Right atrium auricular region (tissue), 2 donors: ENCODE measurements at regions not wholly inside any gene's neighbourhood (a gene's known extent, or its start where the extent isn't known, plus 50 kb on each side); places are given as distances from the start of the nearest gene placed in this dataset.

Experiments used
- DNase-seq: peaks from one replicate; pipeline ENCODE4 v3.0.0-alpha.2; 2019; ENCODE audit warnings: low spot score
- H3K27ac ChIP-seq, 2 donors: fragments of 200-600 bp; sonication (generic); 1 replicate in 1 of 2; 2 replicates in 1 of 2; pipeline ENCODE4 v1.5.1; 2016 to 2019
- H3K27me3 ChIP-seq, 2 donors: fragments of 200-600 bp; sonication (generic); one replicate each; pipeline versions ENCODE4 v1.5.1 to v1.6.0; 2017 to 2019
- H3K36me3 ChIP-seq: fragments of 200-600 bp; sonication (generic); one replicate; pipeline ENCODE4 v1.5.1; 2016
- H3K4me1 ChIP-seq, 2 donors: fragments of 200-600 bp; sonication (generic); one replicate each; pipeline versions ENCODE4 v1.5.1 to v1.6.0; 2017 to 2019
- H3K4me3 ChIP-seq, 2 donors: fragments of 200-600 bp; sonication (generic); 1 replicate in 1 of 2; 2 replicates in 1 of 2; pipeline ENCODE4 v1.5.1; 2017 to 2019; ENCODE audit warnings: mild to moderate bottlenecking in 1 of 2, moderate library complexity in 1 of 2
- H3K9me3 ChIP-seq, 2 donors: fragments of 200-600 bp; sonication (generic); one replicate each; pipeline ENCODE4 v1.5.1; 2019
- TF ChIP-seq, protein P1 (sequence below), 2 donors: fragments of 200-600 bp; sonication (generic); IDR thresholded peaks; one replicate each; pipeline ENCODE4 v1.5.1; 2019; ENCODE audit warnings: antibody characterized with exemption in 2 of 2

DNA sequence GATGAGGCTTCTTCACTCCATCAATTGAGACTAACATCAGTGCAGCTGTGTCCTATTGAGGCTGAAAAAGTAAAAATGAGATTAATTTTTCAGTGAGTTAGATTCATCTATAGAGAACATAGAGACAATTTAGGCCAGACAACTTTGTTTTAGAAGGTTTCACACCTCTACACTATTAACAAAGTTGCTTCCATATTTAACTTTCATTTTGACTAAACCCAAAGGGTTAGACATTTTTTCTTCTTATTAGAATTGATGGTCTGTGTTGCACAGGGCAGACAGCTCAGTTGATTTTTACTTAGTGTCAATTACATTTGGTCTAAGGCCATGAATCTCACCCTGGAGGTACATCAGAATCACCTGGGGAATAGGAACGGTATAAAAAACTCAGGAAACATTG lies 130.2 kb upstream of the NXPH2 start:
- Histone ChIP-seq H3K4me1 (no peaks in the 10 kb centered on the region), H3K27ac (no peak overlapping the region), H3K9me3 (no peaks in the 10 kb centered on the region), H3K27me3 (no peaks in the 10 kb centered on the region), H3K36me3 (no peaks in the 10 kb centered on the region), H3K4me3 (no peak overlapping the region)
- TF ChIP-seq, protein P1, sequence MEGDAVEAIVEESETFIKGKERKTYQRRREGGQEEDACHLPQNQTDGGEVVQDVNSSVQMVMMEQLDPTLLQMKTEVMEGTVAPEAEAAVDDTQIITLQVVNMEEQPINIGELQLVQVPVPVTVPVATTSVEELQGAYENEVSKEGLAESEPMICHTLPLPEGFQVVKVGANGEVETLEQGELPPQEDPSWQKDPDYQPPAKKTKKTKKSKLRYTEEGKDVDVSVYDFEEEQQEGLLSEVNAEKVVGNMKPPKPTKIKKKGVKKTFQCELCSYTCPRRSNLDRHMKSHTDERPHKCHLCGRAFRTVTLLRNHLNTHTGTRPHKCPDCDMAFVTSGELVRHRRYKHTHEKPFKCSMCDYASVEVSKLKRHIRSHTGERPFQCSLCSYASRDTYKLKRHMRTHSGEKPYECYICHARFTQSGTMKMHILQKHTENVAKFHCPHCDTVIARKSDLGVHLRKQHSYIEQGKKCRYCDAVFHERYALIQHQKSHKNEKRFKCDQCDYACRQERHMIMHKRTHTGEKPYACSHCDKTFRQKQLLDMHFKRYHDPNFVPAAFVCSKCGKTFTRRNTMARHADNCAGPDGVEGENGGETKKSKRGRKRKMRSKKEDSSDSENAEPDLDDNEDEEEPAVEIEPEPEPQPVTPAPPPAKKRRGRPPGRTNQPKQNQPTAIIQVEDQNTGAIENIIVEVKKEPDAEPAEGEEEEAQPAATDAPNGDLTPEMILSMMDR (IDR thresholded peaks at IDR 0.05), result no peak
- no peak for DNase-seq

DNA sequence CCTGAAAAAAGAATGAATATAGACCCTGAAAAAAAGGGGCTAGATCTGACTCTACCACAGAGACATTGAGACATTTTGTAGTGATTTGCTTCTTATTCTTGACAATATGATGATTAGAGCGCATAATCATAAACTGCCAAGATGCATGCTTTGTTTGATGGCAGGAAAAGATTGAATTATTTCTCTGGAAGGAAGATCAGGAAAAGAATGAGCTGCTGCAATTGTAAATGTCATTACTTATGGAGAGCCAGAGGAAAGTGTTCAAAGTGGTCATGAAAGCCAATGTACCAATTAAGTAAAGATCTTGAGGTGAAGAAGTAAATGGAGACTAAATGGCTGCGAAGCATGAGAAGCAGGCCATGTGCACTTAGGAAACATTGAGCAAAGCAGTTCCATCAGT lies 126.4 kb upstream of the NXPH2 start:
- no peaks in the 10 kb centered on the region for H3K9me3 ChIP-seq
- no peak overlapping the region for H3K4me3 ChIP-seq
- H3K4me1 ChIP-seq, result no peaks in the 10 kb centered on the region
- TF ChIP-seq, protein P1 (IDR thresholded peaks at IDR 0.05), result no peak
- H3K27me3 ChIP-seq, result no peaks in the 10 kb centered on the region
- no peaks in the 10 kb centered on the region for H3K36me3 ChIP-seq
- H3K27ac ChIP-seq, result no peak overlapping the region
- DNase-seq, result no peak

DNA sequence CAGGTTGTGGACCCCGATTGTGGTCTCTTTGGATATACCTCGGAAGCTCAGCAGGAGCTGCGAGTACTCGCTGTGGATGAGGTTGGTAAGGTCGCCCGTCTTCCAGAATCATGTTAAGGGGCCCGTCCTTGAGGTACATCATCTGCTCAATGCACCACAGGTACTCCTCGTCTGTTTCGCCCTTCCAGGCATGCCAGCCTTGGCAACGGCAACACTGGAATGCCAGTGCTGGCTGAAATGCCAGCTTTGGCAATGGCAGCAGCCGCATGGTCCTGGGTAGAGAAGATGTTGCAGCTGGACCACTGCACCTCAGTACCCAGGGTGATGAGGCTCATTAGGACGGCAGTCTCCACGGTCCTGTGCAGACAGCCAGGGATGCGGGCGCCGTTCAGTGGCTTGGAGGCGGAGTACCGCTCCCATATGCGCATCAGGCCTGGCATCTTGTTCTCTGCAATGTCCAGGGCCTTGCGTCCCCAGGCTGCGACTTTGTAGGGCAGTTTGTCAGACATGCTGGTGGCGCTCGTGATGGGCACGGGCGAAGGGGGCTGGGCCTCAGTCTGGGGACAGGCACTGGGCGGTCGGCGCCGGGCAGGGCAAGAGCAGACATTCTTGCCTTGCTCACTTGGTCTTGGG lies 122.2 kb upstream of the NXPH2 start:
- TF ChIP-seq, protein P1 (IDR thresholded peaks at IDR 0.05), result no peak
- no peak for DNase-seq
- H3K4me1 ChIP-seq, result no peaks in the 10 kb centered on the region
- no peaks in the 10 kb centered on the region for H3K36me3 ChIP-seq
- no peaks in the 10 kb centered on the region for H3K27me3 ChIP-seq
- H3K4me3 ChIP-seq, result no peak overlapping the region
- no peaks in the 10 kb centered on the region for H3K9me3 ChIP-seq
- H3K27ac ChIP-seq, result no peak overlapping the region

DNA sequence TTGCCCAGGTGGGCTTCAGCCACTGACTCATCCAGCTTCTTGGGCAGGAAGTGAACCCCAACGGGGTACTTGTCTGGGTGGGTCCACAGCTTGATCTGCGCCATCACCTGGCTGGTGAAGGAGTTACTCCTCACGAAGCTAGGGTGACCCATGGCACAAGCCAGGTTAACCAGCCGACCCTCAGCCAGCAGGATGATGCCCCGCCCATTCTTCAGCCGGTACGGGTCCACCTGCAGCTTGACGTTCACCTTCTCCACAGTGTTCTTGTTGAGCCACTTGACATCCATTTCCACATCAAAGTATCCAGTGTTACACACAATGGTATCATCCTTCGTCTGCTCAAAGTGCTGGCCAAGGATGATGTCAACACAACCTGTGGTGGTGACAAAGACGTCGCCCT lies 121.3 kb upstream of the NXPH2 start:
- H3K27ac ChIP-seq, result no peak overlapping the region
- H3K36me3 ChIP-seq, result no peaks in the 10 kb centered on the region
- no peaks in the 10 kb centered on the region for H3K9me3 ChIP-seq
- H3K4me3 ChIP-seq, result no peak overlapping the region
- no peaks in the 10 kb centered on the region for H3K27me3 ChIP-seq
- no peaks in the 10 kb centered on the region for H3K4me1 ChIP-seq
- no peak for DNase-seq
- TF ChIP-seq, protein P1 (IDR thresholded peaks at IDR 0.05), result no peak

DNA sequence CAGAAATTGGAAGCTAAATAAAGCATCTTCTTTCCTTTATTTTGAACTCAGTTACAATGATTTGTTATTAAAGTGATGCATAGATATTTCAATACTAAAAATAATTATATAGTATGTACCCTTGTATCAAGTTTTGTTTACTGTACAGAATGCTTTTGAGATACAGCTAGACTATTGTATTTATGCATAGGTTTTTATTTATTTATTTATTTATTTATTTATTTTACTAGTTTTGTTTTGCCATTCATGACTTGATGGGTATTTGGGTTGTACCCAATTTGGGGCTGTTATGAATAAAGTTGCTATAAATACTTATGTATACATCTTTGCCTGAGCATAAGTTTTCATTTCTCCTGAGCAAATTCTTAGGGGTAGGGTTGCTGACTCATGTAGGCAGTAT lies 118.7 kb upstream of the NXPH2 start:
- Histone ChIP-seq H3K4me3 (no peak overlapping the region), H3K4me1 (no peaks in the 10 kb centered on the region), H3K36me3 (no peaks in the 10 kb centered on the region), H3K9me3 (no peaks in the 10 kb centered on the region), H3K27me3 (no peaks in the 10 kb centered on the region), H3K27ac (no peak overlapping the region)
- no peak for DNase-seq
- TF ChIP-seq, protein P1 (IDR thresholded peaks at IDR 0.05), result no peak

- no peaks in the 10 kb centered on the region for H3K36me3 ChIP-seq
- DNase-seq, result no peak
- no peaks in the 10 kb centered on the region for H3K27me3 ChIP-seq
- H3K4me3 ChIP-seq, result no peak overlapping the region
- H3K4me1 ChIP-seq, result no peaks in the 10 kb centered on the region
- TF ChIP-seq, protein P1 (IDR thresholded peaks at IDR 0.05), result no peak
- no peaks in the 10 kb centered on the region for H3K9me3 ChIP-seq
- no peak overlapping the region for H3K27ac ChIP-seq
These were observed 117.1 kb upstream of the NXPH2 start for GRCh38 chr2:138897274-138897673.
